VCaP (cell line): ENCODE measurements at regions not wholly inside any gene's neighbourhood (a gene's known extent, or its start where the extent isn't known, plus 50 kb on each side); places are given as distances from the start of the nearest gene placed in this dataset.

ENCODE experiments used
- H3K27ac ChIP-seq: fragments of 450-650 bp; 2 replicates; pipeline ENCODE4 v1.5.1; 2017
- CTCF ChIP-seq: fragments of 450-650 bp; conservative IDR thresholded peaks from 2 replicates; pipeline ENCODE4 v1.5.1; 2017; ENCODE audit warnings: mild to moderate bottlenecking, moderate library complexity

GRCh38 chr7:60017-60675, 132.2 kb upstream of the FAM20C start:
- no peak for TF ChIP-seq CTCF
- no peak overlapping the region for H3K27ac ChIP-seq

DNA sequence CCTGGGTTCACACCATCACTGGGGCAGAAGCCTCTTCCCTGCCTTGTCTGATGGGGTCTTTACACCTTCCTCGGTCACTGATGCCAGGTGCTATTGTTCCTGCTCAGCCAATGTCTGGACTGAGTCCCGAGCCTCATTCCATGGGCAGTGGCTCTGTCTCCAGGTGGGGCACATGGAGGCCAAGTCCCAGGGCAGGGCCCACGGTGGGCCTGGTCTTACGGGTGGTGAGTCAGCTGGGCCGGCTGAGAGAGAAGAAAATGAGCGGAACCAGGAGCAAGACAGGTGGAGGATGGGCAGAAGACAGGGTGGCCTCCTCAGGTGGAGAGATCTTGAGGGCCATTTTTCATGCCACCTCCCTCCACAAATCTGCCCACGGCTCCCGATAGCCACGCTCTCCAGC, 131.7 kb upstream of the FAM20C start:
- no peak overlapping the region for H3K27ac ChIP-seq
- no peak for TF ChIP-seq CTCF

DNA sequence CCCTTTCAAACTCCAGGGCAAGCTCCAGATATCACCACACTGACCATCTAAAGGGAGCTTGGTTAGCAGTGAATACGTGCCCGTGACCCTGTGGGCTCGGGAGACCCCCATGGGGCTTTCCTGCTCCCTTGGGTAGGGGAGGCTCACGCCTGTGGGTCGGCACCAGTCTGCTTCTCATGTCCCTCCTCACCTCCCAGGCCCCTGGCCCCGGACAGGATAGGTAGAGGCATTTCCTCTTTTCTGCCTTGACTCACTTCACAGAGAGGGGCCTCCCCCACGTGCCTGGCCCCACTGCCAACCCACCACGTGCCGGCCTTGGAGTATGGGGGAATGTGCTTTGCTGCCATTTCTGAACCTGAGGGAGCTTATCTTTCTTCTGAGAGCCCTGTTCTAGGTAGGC, 131.3 kb upstream of the FAM20C start:
- TF ChIP-seq CTCF, result no peak
- no peak overlapping the region for H3K27ac ChIP-seq

DNA sequence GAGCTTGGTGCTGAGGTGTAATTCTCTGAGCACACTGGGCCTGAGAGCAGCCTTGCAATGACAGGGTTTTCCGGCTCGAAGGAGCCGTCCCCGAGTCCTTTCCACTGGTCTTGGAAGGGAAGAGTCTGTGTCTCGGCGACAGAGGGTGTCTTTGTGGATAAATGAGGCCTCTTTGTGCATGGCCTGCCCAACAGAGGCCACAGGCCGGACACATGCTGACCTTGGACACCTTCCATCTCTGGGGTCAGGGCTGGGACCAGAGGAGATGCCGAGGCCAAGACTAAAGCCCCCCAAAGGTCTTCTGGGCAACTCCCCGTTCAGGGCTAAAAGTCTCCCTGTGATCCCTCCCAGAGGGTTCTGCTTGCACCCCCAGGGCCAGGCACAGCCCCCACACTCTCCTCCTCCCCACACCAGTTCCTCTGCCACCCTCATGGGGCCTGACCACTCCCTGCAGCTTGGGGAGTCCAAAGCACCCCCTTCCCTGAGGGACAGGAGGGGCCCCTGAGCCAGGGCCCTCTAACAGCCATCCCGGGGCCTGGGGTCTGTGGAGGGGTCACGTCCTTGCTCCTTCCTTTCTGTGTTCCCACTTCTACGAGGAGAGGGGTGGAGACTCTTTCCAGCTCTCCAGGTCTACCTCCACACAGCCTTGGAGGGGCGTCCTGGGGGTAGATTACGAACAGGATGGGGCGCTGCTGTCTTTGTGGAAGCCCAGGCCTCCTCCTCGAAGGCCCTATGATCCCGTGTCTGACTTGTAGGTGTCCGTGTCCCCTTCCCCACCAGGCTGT, 130.6 kb upstream of the FAM20C start:
- no peak for TF ChIP-seq CTCF
- no peak overlapping the region for H3K27ac ChIP-seq

GRCh38 chr7:62361-63116, 129.8 kb upstream of the FAM20C start:
- H3K27ac ChIP-seq, result no peak overlapping the region
- no peak for TF ChIP-seq CTCF

GRCh38 chr7:63117-63480, 129.3 kb upstream of the FAM20C start:
- TF ChIP-seq CTCF, result no peak
- H3K27ac ChIP-seq, result no peak overlapping the region

DNA sequence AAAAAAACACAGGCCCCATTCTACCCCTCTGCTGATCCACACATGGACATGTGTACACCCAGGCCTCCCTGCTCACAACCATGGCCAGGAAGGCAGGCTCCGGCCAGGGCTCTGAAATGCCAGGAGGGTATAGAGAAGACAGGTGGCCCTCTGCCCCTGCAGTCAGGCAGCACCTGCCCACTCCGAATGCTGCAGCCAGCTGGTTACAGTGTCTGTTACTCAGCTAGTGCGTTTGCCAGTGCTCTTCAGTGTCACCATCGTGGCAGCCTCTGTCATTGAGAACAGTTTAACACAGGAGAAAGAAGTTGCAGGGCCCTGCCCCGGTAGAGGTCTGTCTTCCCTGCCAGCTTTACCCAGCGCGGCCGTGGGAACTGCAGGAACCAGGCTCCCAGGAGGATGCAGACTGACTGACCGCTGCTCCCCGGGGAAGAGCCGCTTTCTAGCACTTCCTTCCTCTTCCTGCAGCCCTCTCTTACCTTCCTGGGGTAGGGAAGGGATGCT, 128.8 kb upstream of the FAM20C start:
- H3K27ac ChIP-seq, result no peak overlapping the region
- no peak for TF ChIP-seq CTCF
